K562 (cell line): ENCODE measurements at regions not wholly inside any gene's neighbourhood (a gene's known extent, or its start where the extent isn't known, plus 50 kb on each side); places are given as distances from the start of the nearest gene placed in this dataset.

Experiments
- ATAC-seq: fragments of 200-7000 bp; cut with Tn5 transposase; 3 replicates; pipeline ENCODE4 v1.9.1; 2020; ENCODE audit warnings: moderate library complexity
- BruUV-seq: library from RNA; stranded (reverse); fragments of 400-500 nt; replicated peaks from 2 replicates; lab custom pipeline; 2021; lab: Mats Ljungman, UMichigan
- CTCF ChIA-PET: fragments of 300-600 bp; formaldehyde crosslinking; extraction: SDS; loops from one replicate; lab custom pipeline; 2021; ENCODE audit warnings: low intra/inter-chr PET ratio; lab: Yijun Ruan, JAX
- POLR2A ChIA-PET: fragments of 300-600, 350-650 bp; sonication (Branson Sonifier 250); formaldehyde crosslinking; extraction: SDS; loops from one replicate; lab custom pipeline; 2021; ENCODE audit warnings: antibody characterized with exemption, inconsistent platforms; lab: Yijun Ruan, JAX
- DNase-seq, 4 experiments: peaks; one replicate each; pipeline versions ENCODE4 v3.0.0 to v3.0.0-alpha.2; 2011 to 2018; ENCODE audit warnings: low spot score in 3 of 4, mixed read lengths in 3 of 4; ENCODE audit errors: extremely low read depth in 1 of 4
- FAIRE-seq: peaks from 2 replicates; lab custom pipeline; 2011; peaks lifted over from hg19 to GRCh38; lab: Jason Lieb, UNC
- H2AFZ ChIP-seq: 2 replicates; pipeline ENCODE4 v1.6.0; 2011; ENCODE audit warnings: low read depth, low read length, control low read depth, inconsistent platforms
- H3K27ac ChIP-seq: fragments of 200-600 bp; 3 replicates; pipeline ENCODE4 v1.8.0; 2011; ENCODE audit warnings: low read depth, mild to moderate bottlenecking, control low read depth, inconsistent platforms, low read length, moderate library complexity, mixed read lengths; ENCODE audit errors: extremely low read depth
- H3K27me3 ChIP-seq, 2 experiments: fragments of 300-600 bp in 1 of 2; 2 replicates in 1 of 2; 3 replicates in 1 of 2; pipeline versions ENCODE4 v1.6.0 to v1.8.0; 2011; ENCODE audit warnings: inconsistent platforms in 2 of 2, low read length in 2 of 2, mild to moderate bottlenecking in 1 of 2, mixed read lengths in 1 of 2, moderate library complexity in 1 of 2; ENCODE audit not compliant: control insufficient read depth in 2 of 2, insufficient read depth in 2 of 2
- H3K36me3 ChIP-seq: fragments of 300-600 bp; 3 replicates; pipeline ENCODE4 v1.8.0; 2011; ENCODE audit warnings: mild to moderate bottlenecking, low read length, inconsistent platforms; ENCODE audit not compliant: control insufficient read depth, insufficient read depth
- H3K4me1 ChIP-seq, 2 experiments: fragments of 200-600 bp in 1 of 2; replicated peaks in 1 of 2; 2 replicates in 1 of 2; 3 replicates in 1 of 2; pipeline versions ENCODE4 v1.5.1 to v1.8.0; 2011; ENCODE audit warnings: inconsistent platforms in 2 of 2, low read length in 2 of 2, mild to moderate bottlenecking in 1 of 2, mixed read lengths in 1 of 2, moderate library complexity in 1 of 2; ENCODE audit not compliant: control insufficient read depth in 2 of 2, insufficient read depth in 2 of 2
- H3K4me2 ChIP-seq: 2 replicates; pipeline ENCODE4 v1.6.1; 2011; ENCODE audit warnings: low read length, control low read depth, inconsistent platforms, mixed read lengths; ENCODE audit not compliant: insufficient read depth
- H3K4me3 ChIP-seq: fragments of 200-600 bp; sonication (generic), shearing (Covaris generic); 2 replicates; pipeline ENCODE4 v1.5.1; 2016; ENCODE audit warnings: control low read depth, inconsistent platforms
- H3K79me2 ChIP-seq: fragments of 200-600 bp; 3 replicates; pipeline ENCODE4 v1.8.0; 2011; ENCODE audit warnings: low read length, inconsistent platforms; ENCODE audit not compliant: control insufficient read depth, insufficient read depth
- H3K9ac ChIP-seq, 2 experiments: 2 replicates each; pipeline versions ENCODE4 v1.6.0 to v1.6.1; 2011; ENCODE audit warnings: low read depth in 2 of 2, low read length in 2 of 2, control low read depth in 1 of 2, inconsistent platforms in 1 of 2, mild to moderate bottlenecking in 1 of 2, mixed read lengths in 1 of 2; ENCODE audit not compliant: insufficient read depth in 1 of 2
- H3K9me1 ChIP-seq: one replicate; pipeline ENCODE4 v1.6.0; 2011; ENCODE audit warnings: inconsistent platforms, mild to moderate bottlenecking, low read length, moderate library complexity; ENCODE audit not compliant: control insufficient read depth, insufficient read depth
- H3K9me3 ChIP-seq: replicated peaks from 2 replicates; pipeline ENCODE4 v1.5.1; 2011; ENCODE audit warnings: low read depth, low read length, inconsistent platforms; ENCODE audit not compliant: control insufficient read depth, insufficient read depth
- H4K20me1 ChIP-seq: replicated peaks from 2 replicates; pipeline ENCODE4 v1.6.1; 2011; ENCODE audit warnings: low read length, inconsistent platforms, mixed read lengths; ENCODE audit not compliant: control insufficient read depth, insufficient read depth
- CGGBP1 ChIP-seq: fragments of 250-450 bp; sonication (Bioruptor Pico); IDR thresholded peaks from 2 replicates; pipeline ENCODE4 v1.9.0; 2021; ENCODE audit warnings: mild to moderate bottlenecking
- ELF1 ChIP-seq: fragments of 200-800 bp; sonication (Bioruptor generic); IDR thresholded peaks from 2 replicates; pipeline ENCODE4 v1.6.1; 2016; ENCODE audit warnings: missing genetic modification characterization, missing compliant biosample characterization
- GATAD2B ChIP-seq: fragments of 450-650 bp; IDR thresholded peaks from 2 replicates; pipeline ENCODE4 v1.6.1; 2017; ENCODE audit warnings: mild to moderate bottlenecking, borderline replicate concordance
- HOXB6 ChIP-seq: fragments of 250-450 bp; sonication (Bioruptor Pico); IDR thresholded peaks from 2 replicates; pipeline ENCODE4 v1.5.1; 2022; ENCODE audit warnings: mild to moderate bottlenecking, borderline replicate concordance
- JUN ChIP-seq, 2 experiments: sonication (generic) in 1 of 2; formaldehyde crosslinking in 1 of 2; IDR thresholded peaks; 2 replicates each; pipeline versions ENCODE4 v1.6.1 to v1.8.0; 2012 to 2022; ENCODE audit warnings: borderline replicate concordance in 2 of 2, mild to moderate bottlenecking in 2 of 2, improper control_type of control experiment in 1 of 2, low read depth in 1 of 2, low read length in 1 of 2, missing genetic modification reagents in 1 of 2
- NELFE ChIP-seq: IDR thresholded peaks from 2 replicates; pipeline ENCODE4 v1.6.1; 2011; ENCODE audit warnings: mild to moderate bottlenecking; ENCODE audit not compliant: insufficient read depth, insufficient read length
- PCBP1 ChIP-seq: fragments of 200-400 bp; formaldehyde crosslinking; IDR thresholded peaks from 2 replicates; pipeline ENCODE4 v1.6.1; 2018; ENCODE audit warnings: mild to moderate bottlenecking, low read depth, low read length; ENCODE audit not compliant: poor library complexity, severe bottlenecking
- POLR2AphosphoS5 ChIP-seq: IDR thresholded peaks from 2 replicates; pipeline ENCODE4 v1.6.1; 2011; ENCODE audit warnings: mild to moderate bottlenecking, low read depth, low read length, moderate library complexity; ENCODE audit not compliant: control insufficient read depth, insufficient read depth
- PRPF4 ChIP-seq: fragments of 200-400 bp; formaldehyde crosslinking; IDR thresholded peaks from one replicate; pipeline ENCODE4 v1.6.1; 2017; ENCODE audit warnings: low read length, low read depth, mild to moderate bottlenecking; ENCODE audit not compliant: insufficient read depth, poor library complexity, severe bottlenecking
- SMAD1 ChIP-seq: fragments of 150-350 bp; IDR thresholded peaks from 2 replicates; pipeline ENCODE4 v1.6.1; 2014; ENCODE audit warnings: low read length, low read depth; ENCODE audit not compliant: partially characterized antibody
- ZZZ3 ChIP-seq: fragments of 450-650 bp; IDR thresholded peaks from 2 replicates; pipeline ENCODE4 v1.6.1; 2016; ENCODE audit warnings: antibody characterized with exemption, mild to moderate bottlenecking, moderate library complexity
- WGBS: fragments of 100-300 bp; shearing (Covaris generic); methylation state at CpG from one replicate; pipeline ENCODE4 v1.1.6; 2016; ENCODE audit warnings: low coverage, mixed read lengths; ENCODE audit not compliant: insufficient coverage; ENCODE audit errors: missing lambda C conversion rate; 5-methylcytosine and 5-hydroxymethylcytosine counted together
- in situ Hi-C: fragments of 300-500 bp; cut with MboI; formaldehyde crosslinking; loops from 4 replicates; pipeline ENCODE4 v1.15.0; 2018; ENCODE audit warnings: inconsistent platforms, mixed read lengths
- intact Hi-C: fragments of 100-400 bp; cut with micrococcal nuclease; formaldehyde crosslinking; loops from 2 replicates; pipeline ENCODE4 v1.14.2; 2022

GRCh38 chr21:39073063-39073462 is 110.2 kb downstream of the PSMG1 start:
- Histone ChIP-seq H3K36me3 (no peaks in the 10 kb centered on the region), H3K4me3 (no peak overlapping the region), H4K20me1 (no peaks in the 10 kb centered on the region), H3K9me1 (no peaks in the 10 kb centered on the region), H3K9me3 (no peaks in the 10 kb centered on the region), H3K4me1 (no peaks in the 10 kb centered on the region)
- intact Hi-C loops (no loop called here), in situ Hi-C loops (no loop called here)
- no peak for DNase-seq
- no peak for TF ChIP-seq POLR2AphosphoS5
- no peak for TF ChIP-seq HOXB6 (CRISPR knock-in tag)
- no peak for TF ChIP-seq GATAD2B
- no peak for TF ChIP-seq JUN (IDR thresholded peaks at IDR 0.05; ENCODE audit: borderline replicate concordance, low read depth, low read length)
- TF ChIP-seq JUN (CRISPR knock-in tag; IDR thresholded peaks at IDR 0.05; ENCODE audit: borderline replicate concordance) = no peak
- TF ChIP-seq ZZZ3 = no peak
- no peak for TF ChIP-seq PCBP1
- no peak for TF ChIP-seq SMAD1
- no peak for TF ChIP-seq ELF1 (tag)
- TF ChIP-seq NELFE = no peak
- TF ChIP-seq CGGBP1 (CRISPR knock-in tag) = no peak
- no peak for TF ChIP-seq PRPF4
- TF ChIP-seq, all 486 proteins: peak for 0
- Histone ChIP-seq H3K4me2 (no peak overlapping the region), H2AFZ (no peak overlapping the region), H3K79me2 (no peaks in the 10 kb centered on the region), H3K27ac (no peak overlapping the region), H3K27me3 (peaks cover 3 to 7% of the 10 kb centered on the region in 2 experiments; a peak in 2 of 5 replicates), H3K9ac (no peak overlapping the region)
- POLR2A ChIA-PET = interaction anchor here (0.6 kb wide), 1 partner anchor 10 kb away, joined by 3 read pairs; no protein-coding TSS in a partner anchor
- FAIRE-seq = no peak
- CTCF ChIA-PET = no interaction called here
- no TSS peak for BruUV-seq
- 1% methylated on average over 3 of the region's 3 CpGs for WGBS
- ATAC-seq = no peak
